Cerebellar nuclear complex (tissue), 1 donor: ENCODE measurements at regions not wholly inside any gene's neighbourhood (a gene's known extent, or its start where the extent isn't known, plus 50 kb on each side); places are given as distances from the start of the nearest gene placed in this dataset.
"Not testable (repeated sequence)": the region's sequence is repeated elsewhere in the genome, so short reads cannot be mapped to it uniquely, and the experiment has no call there.

Experiments
- DNase-seq, 2 experiments: peaks; one replicate each; lab custom pipeline; 2025; lab: John Stamatoyannopoulos, UW

GRCh38 chr16:21533474-21533873 lies 65.9 kb upstream of the METTL9 start:
- DNase-seq, result not testable (repeated sequence)

GRCh38 chr16:21534561-21534960 lies 64.8 kb upstream of the METTL9 start:
- DNase-seq, result not testable (repeated sequence)

- DNase-seq, result not testable (repeated sequence)
Measured at GRCh38 chr16:21535201-21535600, 64.2 kb upstream of the METTL9 start.

GRCh38 chr16:21536740-21537139 lies 62.6 kb upstream of the METTL9 start:
- DNase-seq, result not testable (repeated sequence)

GRCh38 chr16:21537598-21537997 lies 61.8 kb upstream of the METTL9 start:
- DNase-seq, result not testable (repeated sequence)

- DNase-seq, result not testable (repeated sequence)
Measured at GRCh38 chr16:21539107-21539618, 60.2 kb upstream of the METTL9 start.

GRCh38 chr16:21540770-21541433 lies 58.5 kb upstream of the METTL9 start:
- not testable (repeated sequence) for DNase-seq

- DNase-seq, result not testable (repeated sequence)
Measured at GRCh38 chr16:21541611-21542051, 57.7 kb upstream of the METTL9 start.

GRCh38 chr16:21542075-21542474 lies 57.3 kb upstream of the METTL9 start:
- DNase-seq, result not testable (repeated sequence)

- not testable (repeated sequence) for DNase-seq
Measured at GRCh38 chr16:21542491-21543124, 56.8 kb upstream of the METTL9 start.

GRCh38 chr16:21543151-21543836 lies 56.1 kb upstream of the METTL9 start:
- not testable (repeated sequence) for DNase-seq

- DNase-seq, result not testable (repeated sequence)
Measured at GRCh38 chr16:21545664-21546326, 53.6 kb upstream of the METTL9 start.

GRCh38 chr16:21549396-21549795 lies 50.0 kb upstream of the METTL9 start:
- not testable (repeated sequence) for DNase-seq
